GM18517 (cell line): ENCODE measurements at regions not wholly inside any gene's neighbourhood (a gene's known extent, or its start where the extent isn't known, plus 50 kb on each side); places are given as distances from the start of the nearest gene placed in this dataset.

ENCODE experiments used
- ATAC-seq: cut with Tn5 transposase; IDR thresholded peaks from one replicate; pipeline ENCODE4 v1.9.1; 2021; ENCODE audit warnings: mild to moderate bottlenecking, moderate library complexity; ENCODE audit not compliant: unreplicated experiment

DNA sequence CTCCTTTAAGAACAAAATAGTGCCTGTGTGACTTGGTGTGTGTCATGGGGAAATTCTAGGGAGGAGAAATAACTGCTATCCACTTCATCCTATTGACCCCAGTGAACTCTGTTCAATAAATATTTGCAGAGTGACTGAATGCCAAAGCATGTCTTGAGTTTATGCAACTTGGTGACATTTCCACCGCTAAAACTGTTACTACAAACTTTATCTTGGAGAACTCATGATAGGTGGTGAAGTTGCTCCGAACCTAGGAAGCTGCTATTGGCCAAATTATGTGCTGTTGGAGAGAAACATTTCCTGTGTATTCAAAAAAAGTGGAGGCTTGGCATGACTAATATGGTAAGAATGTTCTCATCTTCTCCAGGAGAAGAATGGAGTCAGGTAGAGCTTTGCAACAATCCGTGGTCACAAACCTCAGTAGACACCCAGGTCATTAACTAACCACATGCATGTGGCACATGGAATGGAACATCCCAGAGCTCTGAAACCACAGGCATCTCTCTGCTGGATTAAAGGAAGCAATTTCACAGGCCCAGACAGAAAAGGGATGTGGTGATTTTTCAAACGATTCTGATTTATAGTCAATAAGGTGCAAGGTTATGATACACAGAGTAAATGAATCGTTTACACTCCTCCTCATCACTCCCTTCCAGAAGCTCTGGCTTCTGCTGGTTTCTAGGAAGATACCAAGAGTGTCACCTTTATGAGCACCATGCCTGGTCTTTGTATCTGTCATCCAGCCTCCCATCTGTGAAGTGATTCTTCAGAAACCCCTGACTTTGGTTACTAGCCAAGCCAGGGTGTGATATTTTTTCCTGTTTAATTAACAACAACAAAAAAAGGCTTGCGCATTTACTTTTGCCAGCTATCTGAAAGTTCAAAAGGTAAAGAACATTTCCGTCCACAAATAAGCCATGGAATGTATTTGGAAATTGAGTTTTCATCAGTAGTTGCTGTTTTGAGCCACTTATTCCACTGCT lies 361.1 kb downstream of the TGFB2 start:
- no peak for ATAC-seq

DNA sequence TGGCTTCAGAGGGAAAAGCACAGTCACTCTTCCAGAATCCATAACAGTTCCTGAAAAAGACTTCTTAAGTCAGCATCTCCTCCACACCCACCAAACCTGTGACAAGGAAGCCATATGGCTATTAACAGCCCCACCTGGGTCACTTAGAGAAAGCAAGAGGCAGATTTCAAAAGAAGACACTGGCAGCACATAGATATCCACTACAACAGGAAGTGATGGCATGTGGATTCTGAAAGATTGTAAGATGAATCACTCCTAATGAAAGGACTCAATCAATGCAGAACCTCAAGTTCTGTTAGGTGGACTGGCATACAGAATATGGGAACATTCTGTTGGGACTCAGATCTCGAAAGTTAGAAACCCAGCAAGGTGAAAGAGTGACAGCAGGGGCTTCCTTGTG lies 365.9 kb downstream of the TGFB2 start:
- no peak for ATAC-seq

- ATAC-seq: no peak
Measured at GRCh38 chr1:218711884-218712674, 366.9 kb downstream of the TGFB2 start.

- no peak for ATAC-seq
Measured at GRCh38 chr1:218712677-218713076, 367.5 kb downstream of the TGFB2 start.

GRCh38 chr1:218715961-218716669 lies 371.0 kb downstream of the TGFB2 start:
- no peak for ATAC-seq

- no peak for ATAC-seq
Measured at GRCh38 chr1:218717575-218717974, 372.4 kb downstream of the TGFB2 start.

GRCh38 chr1:218718206-218718605 lies 373.1 kb downstream of the TGFB2 start:
- no peak for ATAC-seq

DNA sequence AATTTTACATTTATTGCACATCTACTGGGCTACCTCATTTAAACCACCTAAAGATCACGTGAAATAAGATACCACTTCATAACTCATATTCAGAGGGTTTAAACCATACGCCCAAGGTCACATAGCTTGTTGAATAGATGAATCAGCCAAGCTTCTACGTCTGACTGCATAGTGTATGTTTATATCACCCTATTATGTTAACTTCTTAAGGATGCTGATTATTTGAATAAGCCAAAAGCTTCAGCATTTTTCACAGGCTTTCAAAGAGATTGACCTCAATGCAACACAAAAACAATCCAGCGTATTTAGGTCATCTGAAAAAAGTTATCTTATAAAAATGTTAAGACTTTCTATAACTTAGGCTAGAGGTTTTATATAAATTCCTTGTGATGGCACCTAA lies 373.8 kb downstream of the TGFB2 start:
- no peak for ATAC-seq

DNA sequence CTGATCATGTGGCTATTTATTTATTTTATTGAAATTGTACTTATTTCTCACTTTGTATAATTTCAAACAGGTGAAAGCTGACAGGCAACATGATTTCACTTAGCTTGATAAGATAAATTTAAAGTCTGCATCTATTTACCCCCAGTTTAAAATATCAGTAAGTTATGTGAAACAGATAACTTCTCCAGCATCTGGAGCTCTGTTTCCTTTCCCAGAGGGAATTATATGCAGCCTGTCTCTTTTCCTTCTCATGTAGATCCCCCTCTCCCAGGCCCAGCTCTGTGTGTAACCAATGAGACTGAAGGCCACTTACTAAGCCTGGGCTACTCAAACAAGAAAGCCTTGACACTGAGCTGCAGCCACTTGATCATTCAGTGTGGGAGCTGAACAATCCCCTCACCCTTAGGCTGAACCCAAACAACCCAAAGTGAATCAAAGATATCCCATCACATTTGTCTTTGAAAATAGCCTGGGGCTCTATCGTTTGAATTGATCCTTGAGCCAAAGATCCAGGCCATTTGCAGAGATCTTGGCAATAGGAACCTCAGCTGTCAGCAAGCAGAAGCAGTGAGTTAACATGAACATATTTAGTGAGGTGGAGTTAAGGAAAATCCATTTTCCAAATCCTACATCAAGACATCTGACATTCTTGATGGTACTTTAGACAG lies 383.9 kb downstream of the TGFB2 start:
- no peak for ATAC-seq

DNA sequence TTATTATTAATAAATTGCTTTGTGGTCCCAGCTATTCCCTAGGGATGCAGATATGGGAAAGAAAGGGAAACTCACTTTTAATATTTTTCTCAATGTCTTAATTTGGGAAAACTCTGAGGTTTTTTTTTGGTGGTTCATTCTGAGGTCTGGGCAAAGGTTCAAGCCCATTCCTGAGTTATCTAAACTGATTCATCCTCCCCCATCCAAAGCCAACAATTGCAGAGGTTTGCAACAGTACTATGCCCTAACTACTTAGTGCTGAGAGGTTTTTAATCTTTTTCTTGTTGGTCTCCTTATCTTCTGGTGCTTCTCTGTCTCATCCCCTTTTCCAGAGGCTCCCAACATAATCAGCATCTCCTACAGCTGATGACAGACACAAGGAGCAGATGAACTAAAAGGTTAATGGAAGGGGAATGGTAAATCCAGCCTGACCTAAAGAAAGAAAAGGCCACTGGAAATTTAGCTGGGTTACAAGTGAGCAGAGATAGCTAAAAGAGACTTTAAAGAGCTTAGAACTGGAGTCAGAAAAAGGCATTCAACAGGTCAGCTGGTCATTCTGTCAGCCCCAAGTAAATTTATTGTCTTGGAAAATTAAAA lies 390.4 kb downstream of the TGFB2 start:
- no peak for ATAC-seq

- no peak for ATAC-seq
Measured at GRCh38 chr1:218739426-218739825, 394.3 kb downstream of the TGFB2 start.

- ATAC-seq: no peak
Measured at GRCh38 chr1:218741852-218742251, 396.7 kb downstream of the TGFB2 start.

DNA sequence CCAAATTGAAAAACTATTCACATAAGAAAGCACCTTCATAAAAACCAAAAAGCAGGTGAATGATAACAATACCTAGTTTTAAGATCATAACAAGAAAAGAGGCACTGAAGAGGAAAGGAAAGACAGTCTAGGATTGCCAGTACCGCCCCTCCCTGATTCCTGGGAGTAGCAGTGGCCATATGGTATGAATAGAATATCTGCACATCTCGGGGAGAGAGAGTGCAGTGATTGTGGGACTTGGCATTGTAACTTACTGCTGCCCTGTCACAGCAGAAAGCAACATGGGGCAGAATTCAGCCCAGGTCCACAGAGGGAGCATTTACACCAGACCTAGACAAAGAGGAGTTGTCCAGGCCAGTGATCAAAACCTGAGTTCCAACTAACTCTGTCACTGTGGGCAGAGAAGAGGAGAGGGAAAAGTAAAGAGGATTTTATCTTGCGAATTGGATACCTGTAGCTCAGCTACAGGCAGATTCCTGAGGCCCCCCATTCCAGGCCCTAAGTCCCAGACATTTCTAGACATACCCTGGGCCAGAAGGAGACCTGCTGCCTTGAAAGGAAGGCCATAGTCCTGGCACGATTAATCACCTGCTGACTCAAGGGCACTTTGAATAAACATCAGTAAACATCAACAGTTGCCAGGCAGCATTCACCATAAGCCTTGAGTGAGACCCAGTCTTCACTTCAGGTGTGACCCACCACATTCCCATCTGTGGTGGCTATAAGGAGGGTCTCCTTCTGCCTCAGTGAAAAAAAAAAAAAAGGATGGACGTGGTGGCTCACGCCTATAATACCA lies 397.5 kb downstream of the TGFB2 start:
- no peak for ATAC-seq

DNA sequence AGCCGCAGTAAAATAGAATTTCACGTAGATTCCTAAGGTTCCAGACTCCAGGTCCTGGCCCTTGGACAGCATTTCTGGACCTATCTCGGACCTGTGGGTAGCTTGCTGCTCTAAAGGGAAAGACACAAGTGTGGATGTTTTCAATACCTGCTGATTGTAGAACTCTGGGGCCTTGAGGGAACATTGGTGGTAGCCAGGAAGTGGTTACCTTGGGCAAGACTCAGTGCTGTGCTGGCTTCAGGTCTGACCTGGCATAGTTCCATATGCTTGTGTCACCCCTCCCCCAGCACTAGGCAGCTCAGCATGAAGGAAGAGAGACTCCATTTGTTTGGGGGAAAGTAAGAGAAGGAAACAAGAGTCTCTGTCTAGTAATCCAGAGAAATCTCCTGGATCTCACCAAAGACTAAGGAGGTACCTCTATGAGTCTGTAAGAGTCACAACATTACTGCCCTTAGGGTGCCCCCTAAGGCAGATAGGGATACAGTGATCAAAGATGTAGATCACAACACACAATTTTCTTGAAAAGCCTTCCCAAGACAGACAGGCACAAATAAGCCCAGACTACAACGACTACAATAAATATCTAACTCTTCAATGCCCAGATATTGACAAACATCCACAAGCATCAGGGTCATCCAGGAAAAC lies 398.8 kb downstream of the TGFB2 start:
- no peak for ATAC-seq

DNA sequence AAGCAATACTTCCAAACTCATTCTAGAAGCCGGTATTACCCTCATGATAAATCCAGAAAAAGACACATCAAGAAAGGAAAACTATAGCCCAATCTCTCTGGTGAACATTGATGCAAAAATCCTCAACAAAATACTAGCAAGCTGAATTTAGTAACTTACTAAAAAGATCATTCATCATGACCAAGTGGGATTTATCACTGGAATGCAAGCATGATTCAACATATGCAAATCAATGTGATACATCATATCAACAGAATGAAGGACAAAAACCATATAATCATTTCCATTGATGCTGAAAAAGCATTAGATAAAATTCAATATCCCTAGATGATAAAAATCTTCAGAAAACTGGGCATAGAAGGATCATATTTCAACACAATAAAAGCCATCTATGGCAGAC lies 402.9 kb downstream of the TGFB2 start:
- ATAC-seq: no peak

DNA sequence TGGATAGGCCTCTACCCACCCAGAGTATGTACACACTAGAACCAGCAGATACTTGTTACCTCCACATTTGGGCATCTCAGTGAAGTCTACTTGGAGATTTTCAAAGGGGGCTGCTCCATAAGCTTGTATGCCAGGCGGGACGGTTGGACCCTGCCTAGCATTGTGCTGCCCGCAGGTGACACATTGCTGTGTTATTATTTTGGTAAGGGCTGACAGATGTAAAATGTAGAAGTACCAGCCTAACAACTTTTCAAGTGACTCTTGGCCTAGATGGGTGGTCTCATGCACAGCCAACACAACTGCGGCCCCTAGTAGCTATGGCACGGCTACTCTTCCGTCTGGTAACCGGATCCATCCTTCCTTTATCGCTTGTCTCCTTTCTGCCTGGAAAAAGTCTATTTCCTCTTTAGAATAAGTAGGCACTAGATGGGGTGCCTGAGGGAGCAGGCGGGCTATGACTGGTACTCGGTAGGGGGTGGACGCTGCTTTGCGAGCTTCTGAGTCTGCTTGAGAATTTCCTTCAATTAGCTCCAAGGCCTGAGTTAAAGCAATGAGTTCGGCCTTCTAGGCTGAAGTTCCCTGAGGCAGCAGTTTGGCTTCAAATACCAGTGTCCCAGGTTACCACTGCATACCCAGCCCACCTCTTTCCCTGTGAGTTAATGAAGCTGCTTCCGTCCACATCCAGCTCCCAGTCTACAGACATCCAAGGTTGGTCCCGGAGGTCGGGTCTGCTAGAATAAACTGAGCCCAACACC lies 405.3 kb downstream of the TGFB2 start:
- ATAC-seq: no peak

- no peak for ATAC-seq
Measured at GRCh38 chr1:218751208-218751948, 406.2 kb downstream of the TGFB2 start.

DNA sequence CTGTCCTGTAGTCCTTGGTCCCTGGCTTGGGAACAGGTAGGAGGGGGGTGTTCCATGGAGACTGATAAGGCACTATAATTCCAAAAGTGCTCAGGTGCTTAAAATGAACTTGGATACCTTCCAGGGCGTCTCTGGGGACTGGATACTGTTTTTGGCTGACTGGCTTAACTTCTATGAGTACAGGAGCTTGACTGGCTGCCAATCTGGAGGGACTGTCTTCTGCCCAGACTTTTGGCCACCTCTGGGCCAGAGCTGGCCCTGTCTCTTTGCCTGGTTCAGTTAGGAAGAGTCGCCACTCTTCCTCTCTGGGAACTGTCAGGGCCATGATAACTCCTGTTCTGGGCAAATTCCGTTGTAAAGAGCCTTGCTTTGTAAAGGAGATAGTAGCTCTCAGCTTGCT lies 407.0 kb downstream of the TGFB2 start:
- no peak for ATAC-seq
